ENCODE measurements at regions not wholly inside any gene's neighbourhood (a gene's known extent, or its start where the extent isn't known, plus 50 kb on each side); places are given as distances from the start of the nearest gene placed in this dataset.

GRCh38 chr6:126608681-126609080 lies 268.8 kb downstream of the CENPW start:
- DNase-seq, result no peak

GRCh38 chr6:126614642-126615504 lies 275.0 kb downstream of the CENPW start:
- no peak for DNase-seq

- no peak for DNase-seq
Observed at GRCh38 chr6:126616866-126617265, 277.0 kb downstream of the CENPW start.

GRCh38 chr6:126618639-126619343 lies 278.9 kb downstream of the CENPW start:
- DNase-seq, result no peak

- no peak for DNase-seq
Observed at GRCh38 chr6:126620719-126621118, 280.8 kb downstream of the CENPW start.

GRCh38 chr6:126625019-126625418 lies 285.1 kb downstream of the CENPW start:
- DNase-seq, result peak; percentile 43

GRCh38 chr6:126628125-126628524 lies 288.2 kb downstream of the CENPW start:
- DNase-seq, result no peak

- peak; percentile 59 for DNase-seq
Observed at GRCh38 chr6:126631363-126631762, 291.4 kb downstream of the CENPW start.

- no peak for DNase-seq
Observed at GRCh38 chr6:126632271-126632670, 292.4 kb downstream of the CENPW start.

GRCh38 chr6:126633373-126633772 lies 293.5 kb downstream of the CENPW start:
- DNase-seq, result no peak

GRCh38 chr6:126640356-126640755 lies 300.4 kb downstream of the CENPW start:
- no peak for DNase-seq

GRCh38 chr6:126640921-126641320 lies 301.0 kb downstream of the CENPW start:
- DNase-seq, result no peak

GRCh38 chr6:126641641-126642040 lies 301.7 kb downstream of the CENPW start:
- DNase-seq, result no peak

- DNase-seq, result no peak
Observed at GRCh38 chr6:126643352-126643751, 303.4 kb downstream of the CENPW start.

GRCh38 chr6:126650931-126651330 lies 311.0 kb downstream of the CENPW start:
- peak; percentile 45 for DNase-seq

GRCh38 chr6:126657561-126658175 lies 317.8 kb downstream of the CENPW start:
- DNase-seq, result no peak

- DNase-seq, result no peak
Observed at GRCh38 chr6:126660376-126660775, 320.5 kb downstream of the CENPW start.

- no peak for DNase-seq
Observed at GRCh38 chr6:126661646-126662045, 321.7 kb downstream of the CENPW start.

- no peak for DNase-seq
Observed at GRCh38 chr6:126662966-126663365, 323.1 kb downstream of the CENPW start.

GRCh38 chr6:126664271-126664670 lies 324.4 kb downstream of the CENPW start:
- DNase-seq, result no peak

GRCh38 chr6:126665551-126665950 lies 325.6 kb downstream of the CENPW start:
- DNase-seq, result no peak

- no peak for DNase-seq
Observed at GRCh38 chr6:126667071-126667470, 327.2 kb downstream of the CENPW start.

- no peak for DNase-seq
Observed at GRCh38 chr6:126667728-126668127, 327.8 kb downstream of the CENPW start.

GRCh38 chr6:126672649-126673048 lies 332.7 kb downstream of the CENPW start:
- DNase-seq, result no peak
